ENCODE measurements at regions not wholly inside any gene's neighbourhood (a gene's known extent, or its start where the extent isn't known, plus 50 kb on each side); places are given as distances from the start of the nearest gene placed in this dataset.

DNA sequence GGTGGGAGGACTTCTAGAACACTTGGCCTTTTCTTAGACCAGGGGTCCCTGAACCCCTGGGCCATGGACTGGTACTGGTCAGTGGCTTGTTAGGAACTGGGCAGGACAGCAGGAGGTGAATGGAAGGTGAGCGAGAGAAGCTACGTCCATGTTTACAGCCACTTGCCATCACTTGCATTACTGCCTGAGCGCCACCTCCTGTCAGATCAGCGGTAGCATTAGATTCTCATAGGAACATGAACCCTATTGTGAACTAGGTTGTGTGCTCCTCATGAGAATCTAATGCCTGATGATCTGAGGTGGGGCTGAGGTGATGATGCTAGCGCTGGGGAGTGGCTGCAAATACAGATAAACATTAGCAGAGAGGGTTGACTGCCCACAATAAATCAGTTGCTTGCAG lies 100.9 kb upstream of the IGFBP7 start:
- H3K4me1 Mint-ChIP-seq (ENCODE audit: low read depth, unreplicated experiment), result no peaks in the 10 kb centered on the region
- BruUV-seq (replicated peaks), result no TSS peak
- intact Hi-C loops (cut with micrococcal nuclease; ENCODE audit: unreplicated experiment), result no loop called here
- H3K27me3 ChIP-seq (replicated peaks; ENCODE audit: control insufficient read depth, insufficient read depth, low read length), result no peaks in the 10 kb centered on the region
- CTCF ChIA-PET, result no interaction called here
- no peak overlapping the region for H3K4me3 Mint-ChIP-seq (ENCODE audit: unreplicated experiment)
- POLR2A ChIA-PET, result no interaction called here
- no peaks in the 10 kb centered on the region for H3K36me3 ChIP-seq (ENCODE audit: control insufficient read depth, insufficient read depth, low read length)
- TF ChIP-seq, protein P1, sequence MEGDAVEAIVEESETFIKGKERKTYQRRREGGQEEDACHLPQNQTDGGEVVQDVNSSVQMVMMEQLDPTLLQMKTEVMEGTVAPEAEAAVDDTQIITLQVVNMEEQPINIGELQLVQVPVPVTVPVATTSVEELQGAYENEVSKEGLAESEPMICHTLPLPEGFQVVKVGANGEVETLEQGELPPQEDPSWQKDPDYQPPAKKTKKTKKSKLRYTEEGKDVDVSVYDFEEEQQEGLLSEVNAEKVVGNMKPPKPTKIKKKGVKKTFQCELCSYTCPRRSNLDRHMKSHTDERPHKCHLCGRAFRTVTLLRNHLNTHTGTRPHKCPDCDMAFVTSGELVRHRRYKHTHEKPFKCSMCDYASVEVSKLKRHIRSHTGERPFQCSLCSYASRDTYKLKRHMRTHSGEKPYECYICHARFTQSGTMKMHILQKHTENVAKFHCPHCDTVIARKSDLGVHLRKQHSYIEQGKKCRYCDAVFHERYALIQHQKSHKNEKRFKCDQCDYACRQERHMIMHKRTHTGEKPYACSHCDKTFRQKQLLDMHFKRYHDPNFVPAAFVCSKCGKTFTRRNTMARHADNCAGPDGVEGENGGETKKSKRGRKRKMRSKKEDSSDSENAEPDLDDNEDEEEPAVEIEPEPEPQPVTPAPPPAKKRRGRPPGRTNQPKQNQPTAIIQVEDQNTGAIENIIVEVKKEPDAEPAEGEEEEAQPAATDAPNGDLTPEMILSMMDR (IDR thresholded peaks at IDR 0.05; ENCODE audit: insufficient read depth in 1 of 2, low read depth in 1 of 2, low read length in 1 of 2, severe bottlenecking in 1 of 2, unreplicated experiment in 1 of 2), result no peak
- H3K27me3 Mint-ChIP-seq (ENCODE audit: insufficient read depth, unreplicated experiment), result peaks cover 19% of the 10 kb centered on the region
- DNase-seq, result no peak
- peaks cover 11% of the 10 kb centered on the region for H3K9me3 Mint-ChIP-seq (ENCODE audit: unreplicated experiment)
- H3K27ac Mint-ChIP-seq (ENCODE audit: unreplicated experiment), result no peak overlapping the region
- no peak overlapping the region for H3K4me3 ChIP-seq (ENCODE audit: low read depth, low read length)
- H3K9me3 ChIP-seq, result no peaks in the 10 kb centered on the region
- no peaks in the 10 kb centered on the region for H3K36me3 Mint-ChIP-seq (ENCODE audit: insufficient read depth, unreplicated experiment)
- H3K4me1 ChIP-seq, result no peaks in the 10 kb centered on the region

DNA sequence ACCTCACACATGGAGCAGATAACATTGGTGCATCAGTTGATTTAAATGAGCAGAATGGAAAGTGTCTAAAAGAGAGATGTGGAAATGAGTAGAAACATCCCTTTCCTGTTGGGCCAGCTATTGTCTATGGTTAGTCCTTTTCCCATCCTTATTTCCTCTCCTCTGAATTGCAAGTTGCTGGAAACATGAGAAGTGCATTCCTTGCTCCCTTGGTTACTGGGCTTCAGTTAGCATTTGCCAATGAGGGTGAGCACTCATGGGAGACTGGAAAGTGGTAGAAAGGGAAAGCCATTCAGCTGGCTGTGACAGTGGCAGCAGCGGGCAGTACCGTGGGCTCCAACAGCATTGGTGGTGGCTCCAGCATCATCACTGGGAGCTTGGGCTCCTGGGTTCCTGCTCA lies 96.0 kb upstream of the IGFBP7 start:
- no peaks in the 10 kb centered on the region for H3K4me1 Mint-ChIP-seq (ENCODE audit: low read depth, unreplicated experiment)
- TF ChIP-seq, protein P1 (IDR thresholded peaks at IDR 0.05; ENCODE audit: insufficient read depth in 1 of 2, low read depth in 1 of 2, low read length in 1 of 2, severe bottlenecking in 1 of 2, unreplicated experiment in 1 of 2), result no peak
- H3K4me1 ChIP-seq, result no peaks in the 10 kb centered on the region
- no peaks in the 10 kb centered on the region for H3K9me3 ChIP-seq
- H3K27ac Mint-ChIP-seq (ENCODE audit: unreplicated experiment), result no peak overlapping the region
- H3K4me3 ChIP-seq (ENCODE audit: low read depth, low read length), result no peak overlapping the region
- H3K4me3 Mint-ChIP-seq (ENCODE audit: unreplicated experiment), result no peak overlapping the region
- no TSS peak for BruUV-seq (replicated peaks)
- H3K9me3 Mint-ChIP-seq (ENCODE audit: unreplicated experiment), result peaks cover 10% of the 10 kb centered on the region
- peaks cover 11% of the 10 kb centered on the region for H3K27me3 Mint-ChIP-seq (ENCODE audit: insufficient read depth, unreplicated experiment)
- ChIA-PET POLR2A (no interaction called here), CTCF (no interaction called here)
- no peak for DNase-seq
- no peaks in the 10 kb centered on the region for H3K36me3 Mint-ChIP-seq (ENCODE audit: insufficient read depth, unreplicated experiment)
- no peaks in the 10 kb centered on the region for H3K27me3 ChIP-seq (replicated peaks; ENCODE audit: control insufficient read depth, insufficient read depth, low read length)
- intact Hi-C loops (cut with micrococcal nuclease; ENCODE audit: unreplicated experiment), result loop anchor here (5.0 kb wide), 1 partner anchor 44 kb away; no protein-coding TSS in a partner anchor
- H3K36me3 ChIP-seq (ENCODE audit: control insufficient read depth, insufficient read depth, low read length), result no peaks in the 10 kb centered on the region

DNA sequence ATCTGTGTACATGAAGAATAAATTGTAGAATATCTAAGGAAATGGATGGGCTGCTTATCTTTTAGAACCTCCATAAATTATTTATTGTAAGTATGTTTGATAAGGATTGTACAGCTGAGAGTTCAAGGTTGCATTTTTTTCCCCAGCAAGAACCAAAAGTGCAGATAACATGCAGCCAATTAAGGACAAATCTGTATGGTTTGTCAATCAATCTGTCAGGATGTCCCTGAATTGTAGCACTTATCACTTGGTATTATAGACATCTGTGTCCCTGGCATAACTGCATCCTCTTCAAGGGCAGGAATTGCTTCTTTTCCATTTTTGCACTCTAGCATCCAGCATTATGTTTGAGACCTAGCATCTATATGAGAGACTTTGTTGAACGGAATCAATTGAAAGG lies 95.4 kb upstream of the IGFBP7 start:
- BruUV-seq (replicated peaks), result no TSS peak
- TF ChIP-seq, protein P1 (IDR thresholded peaks at IDR 0.05; ENCODE audit: insufficient read depth in 1 of 2, low read depth in 1 of 2, low read length in 1 of 2, severe bottlenecking in 1 of 2, unreplicated experiment in 1 of 2), result no peak
- intact Hi-C loops (cut with micrococcal nuclease; ENCODE audit: unreplicated experiment), result loop anchor here (5.0 kb wide), 1 partner anchor 43 kb away; no protein-coding TSS in a partner anchor
- Histone ChIP-seq H3K9me3 (no peaks in the 10 kb centered on the region), H3K4me1 (no peaks in the 10 kb centered on the region), H3K4me3 (ENCODE audit: low read depth, low read length) (no peak overlapping the region), H3K27me3 (replicated peaks; ENCODE audit: control insufficient read depth, insufficient read depth, low read length) (no peaks in the 10 kb centered on the region), H3K36me3 (ENCODE audit: control insufficient read depth, insufficient read depth, low read length) (no peaks in the 10 kb centered on the region)
- H3K4me3 Mint-ChIP-seq (ENCODE audit: unreplicated experiment), result no peak overlapping the region
- H3K36me3 Mint-ChIP-seq (ENCODE audit: insufficient read depth, unreplicated experiment), result no peaks in the 10 kb centered on the region
- no peak for DNase-seq
- peaks cover 8% of the 10 kb centered on the region for H3K27me3 Mint-ChIP-seq (ENCODE audit: insufficient read depth, unreplicated experiment)
- no peaks in the 10 kb centered on the region for H3K4me1 Mint-ChIP-seq (ENCODE audit: low read depth, unreplicated experiment)
- no peak overlapping the region for H3K27ac Mint-ChIP-seq (ENCODE audit: unreplicated experiment)
- POLR2A ChIA-PET, result no interaction called here
- CTCF ChIA-PET, result no interaction called here
- H3K9me3 Mint-ChIP-seq (ENCODE audit: unreplicated experiment), result peaks cover 4% of the 10 kb centered on the region

Data from Caco-2 (cell line).